Activated T-cell treated with anti-CD3 and anti-CD28 coated beads, Interleukin-2, amount 50 U/mL, for 4 hours (primary cell): ENCODE measurements at regions not wholly inside any gene's neighbourhood (a gene's known extent, or its start where the extent isn't known, plus 50 kb on each side); places are given as distances from the start of the nearest gene placed in this dataset.
"Not testable (repeated sequence)": the region's sequence is repeated elsewhere in the genome, so short reads cannot be mapped to it uniquely, and the experiment has no call there.

Source experiments
- ATAC-seq, 2 donors: fragments of 200-7000 bp; cut with Tn5 transposase; one replicate each; pipeline ENCODE4 v1.10.0; 2021
- DNase-seq: peaks from one replicate; pipeline ENCODE4 v3.0.0-alpha.2; 2020
- H3K27me3 Mint-ChIP-seq: one replicate; pipeline ENCODE4 v1.8.0; 2021; ENCODE audit warnings: low read depth, mixed read lengths
- H3K36me3 Mint-ChIP-seq: one replicate; pipeline ENCODE4 v1.8.0; 2022; ENCODE audit warnings: mixed read lengths; ENCODE audit not compliant: insufficient read depth
- H3K4me1 Mint-ChIP-seq: one replicate; pipeline ENCODE4 v1.8.0; 2021; ENCODE audit warnings: low read depth, mixed read lengths
- H3K4me3 Mint-ChIP-seq: one replicate; pipeline ENCODE4 v1.8.0; 2021; ENCODE audit warnings: mild to moderate bottlenecking, moderate library complexity, mixed read lengths
- H3K9me3 Mint-ChIP-seq: one replicate; pipeline ENCODE4 v1.8.0; 2021; ENCODE audit warnings: mixed read lengths

- Mint-ChIP-seq H3K27me3 (peaks cover 39% of the 10 kb centered on the region), H3K4me1 (peaks cover 4% of the 10 kb centered on the region), H3K9me3 (no peaks in the 10 kb centered on the region), H3K4me3 (no peak overlapping the region), H3K36me3 (no peaks in the 10 kb centered on the region)
- DNase-seq (no peak), ATAC-seq (no peak)
Measured at GRCh38 chr14:106347291-106347778, 821.0 kb downstream of the TMEM121 start.

GRCh38 chr14:106347890-106348755, 821.7 kb downstream of the TMEM121 start:
- Mint-ChIP-seq H3K4me1 (peaks cover 4% of the 10 kb centered on the region), H3K4me3 (no peak overlapping the region), H3K9me3 (no peaks in the 10 kb centered on the region), H3K27me3 (peaks cover 39% of the 10 kb centered on the region), H3K36me3 (no peaks in the 10 kb centered on the region)
- DNase-seq (no peak), ATAC-seq (no peak)

- H3K4me3 Mint-ChIP-seq, H3K9me3 Mint-ChIP-seq, H3K4me1 Mint-ChIP-seq, H3K36me3 Mint-ChIP-seq: not testable (repeated sequence)
- ATAC-seq, result peak; percentile 48 to 75
- DNase-seq, result peak; percentile 92
- H3K27me3 Mint-ChIP-seq, result peaks cover 46% of the 10 kb centered on the region
Measured at GRCh38 chr14:106348873-106349540, 822.6 kb downstream of the TMEM121 start.

- ATAC-seq, H3K9me3 Mint-ChIP-seq: not testable (repeated sequence)
Measured at GRCh38 chr14:106349678-106350457, 823.5 kb downstream of the TMEM121 start.

GRCh38 chr14:106355007-106355791, 828.8 kb downstream of the TMEM121 start:
- H3K27me3 Mint-ChIP-seq, result peaks cover 32% of the 10 kb centered on the region
- not testable (repeated sequence) for H3K4me3 Mint-ChIP-seq, ATAC-seq, H3K4me1 Mint-ChIP-seq, H3K36me3 Mint-ChIP-seq, H3K9me3 Mint-ChIP-seq, DNase-seq

More at GRCh38 chr14:106349678-106350457, 823.5 kb downstream of the TMEM121 start:
- H3K27me3 Mint-ChIP-seq, result peaks cover 51% of the 10 kb centered on the region
- not testable (repeated sequence) for H3K4me3 Mint-ChIP-seq, H3K4me1 Mint-ChIP-seq, H3K36me3 Mint-ChIP-seq, DNase-seq

DNA sequence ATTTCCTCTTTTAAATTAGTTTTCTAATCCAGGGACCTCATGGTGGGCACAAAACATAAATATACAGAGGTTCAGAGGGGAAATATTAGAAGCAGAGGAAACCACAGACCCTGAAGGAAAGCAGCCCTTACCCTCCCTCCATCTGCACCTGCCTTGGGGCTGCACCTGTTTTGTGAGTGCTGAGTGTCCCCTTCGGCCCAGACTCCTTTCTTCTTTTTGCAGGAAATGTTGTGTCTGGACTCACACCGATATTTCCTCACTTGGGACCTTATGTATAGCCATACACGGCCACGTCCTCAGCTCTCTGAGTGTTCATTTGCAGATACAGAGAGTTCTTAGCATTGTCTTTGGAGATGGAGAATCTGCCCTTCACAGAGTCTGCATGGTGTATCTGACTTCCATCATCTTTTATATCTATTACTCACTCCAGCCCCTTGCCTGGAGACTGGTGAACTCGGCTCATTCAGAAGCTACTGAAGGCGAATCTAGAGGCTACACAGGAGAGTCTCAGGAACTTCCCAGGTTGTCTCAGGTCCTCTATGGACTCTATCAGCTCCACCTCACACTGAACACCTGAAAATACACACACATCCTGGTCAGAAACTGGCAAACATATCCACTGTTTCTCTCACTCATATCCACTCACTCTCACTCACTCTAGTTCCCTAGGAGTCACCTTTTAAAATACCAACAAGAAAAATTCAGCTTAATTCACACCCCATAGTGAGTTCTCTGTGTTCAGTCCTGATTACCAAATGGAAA, 829.7 kb downstream of the TMEM121 start:
- peaks cover 32% of the 10 kb centered on the region for H3K27me3 Mint-ChIP-seq
- not testable (repeated sequence) for H3K4me3 Mint-ChIP-seq, H3K36me3 Mint-ChIP-seq, H3K4me1 Mint-ChIP-seq, ATAC-seq, DNase-seq, H3K9me3 Mint-ChIP-seq

DNA sequence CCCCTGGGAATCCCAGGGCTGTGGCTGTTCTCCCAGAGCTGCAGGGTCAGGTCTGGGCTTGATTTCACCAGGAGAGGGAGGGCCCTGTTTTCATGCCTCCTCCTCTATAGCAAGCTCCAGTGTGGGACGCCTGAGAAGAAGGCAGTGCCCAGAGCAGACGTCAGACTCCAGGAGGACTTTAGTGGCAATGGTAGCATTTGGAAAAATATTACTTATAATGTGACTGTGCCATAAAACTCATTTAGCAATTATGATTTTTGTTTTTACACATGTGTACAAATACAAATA, 830.2 kb downstream of the TMEM121 start:
- not testable (repeated sequence) for DNase-seq, H3K4me3 Mint-ChIP-seq, H3K4me1 Mint-ChIP-seq, ATAC-seq, H3K36me3 Mint-ChIP-seq, H3K9me3 Mint-ChIP-seq
- peaks cover 30% of the 10 kb centered on the region for H3K27me3 Mint-ChIP-seq

DNA sequence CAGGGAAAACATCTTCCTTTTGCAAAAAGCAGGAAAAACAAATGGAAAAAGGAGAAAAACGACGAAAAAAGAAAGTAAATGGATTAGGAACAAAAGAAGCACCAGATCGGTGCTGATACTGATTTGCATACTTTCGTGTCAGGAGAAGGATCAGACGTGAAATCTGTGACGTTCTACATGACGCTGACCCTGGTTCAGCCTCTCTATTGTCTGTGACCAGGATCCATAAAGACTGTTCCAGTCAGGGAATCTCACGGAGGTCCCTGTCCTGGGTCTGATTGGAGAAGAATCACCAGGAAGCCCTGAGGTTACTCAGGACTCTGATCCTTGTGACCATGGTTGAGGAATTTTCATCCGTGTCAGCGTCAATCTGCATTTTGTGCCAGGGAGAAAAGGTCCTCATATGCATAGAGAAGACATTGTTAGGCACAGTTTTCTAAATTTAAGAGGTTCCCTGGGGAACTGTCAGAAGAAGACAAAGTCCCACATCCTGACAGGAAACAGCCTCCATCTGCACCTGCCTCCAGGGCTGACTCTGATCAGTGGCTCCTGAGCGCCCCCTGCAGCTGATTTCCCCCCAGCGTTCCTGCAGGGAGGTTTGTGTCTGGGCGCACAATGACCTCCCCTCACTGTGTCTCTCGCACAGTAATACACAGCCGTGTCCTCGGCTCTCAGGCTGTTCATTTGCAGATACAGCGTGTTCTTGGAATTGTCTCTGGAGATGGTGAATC, 832.9 kb downstream of the TMEM121 start:
- H3K4me1 Mint-ChIP-seq, H3K9me3 Mint-ChIP-seq, H3K4me3 Mint-ChIP-seq, H3K36me3 Mint-ChIP-seq: not testable (repeated sequence)
- peak in 1 of 2 donors; percentile 43 for ATAC-seq
- DNase-seq, result peak; percentile 34
- peaks cover 19% of the 10 kb centered on the region for H3K27me3 Mint-ChIP-seq

DNA sequence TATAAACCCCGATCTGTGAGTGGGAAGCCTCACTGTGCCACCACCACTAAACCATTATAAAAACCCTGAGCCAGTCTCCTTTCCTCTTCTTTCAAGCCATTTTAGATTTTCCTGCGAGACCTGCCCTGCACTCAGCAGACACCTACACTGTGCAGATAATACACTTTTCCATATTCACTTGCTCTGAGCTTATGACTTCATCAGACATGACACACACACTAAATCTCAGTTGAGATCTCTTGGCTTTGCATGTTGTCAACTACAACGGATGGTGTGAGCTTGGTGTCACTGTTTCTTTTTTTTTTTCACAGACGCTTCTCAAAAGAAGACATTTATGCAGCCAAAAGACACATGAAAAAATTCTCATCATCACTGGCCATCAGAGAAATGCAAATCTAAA, 839.0 kb downstream of the TMEM121 start:
- not testable (repeated sequence) for H3K4me1 Mint-ChIP-seq, DNase-seq, ATAC-seq, H3K36me3 Mint-ChIP-seq, H3K9me3 Mint-ChIP-seq, H3K4me3 Mint-ChIP-seq
- H3K27me3 Mint-ChIP-seq, result peaks cover 12% of the 10 kb centered on the region

- ATAC-seq, result peak in 1 of 2 donors; percentile 85
- DNase-seq, result not testable (repeated sequence)
- peaks cover 12% of the 10 kb centered on the region for H3K27me3 Mint-ChIP-seq
Measured at GRCh38 chr14:106365894-106366293, 839.5 kb downstream of the TMEM121 start.

DNA sequence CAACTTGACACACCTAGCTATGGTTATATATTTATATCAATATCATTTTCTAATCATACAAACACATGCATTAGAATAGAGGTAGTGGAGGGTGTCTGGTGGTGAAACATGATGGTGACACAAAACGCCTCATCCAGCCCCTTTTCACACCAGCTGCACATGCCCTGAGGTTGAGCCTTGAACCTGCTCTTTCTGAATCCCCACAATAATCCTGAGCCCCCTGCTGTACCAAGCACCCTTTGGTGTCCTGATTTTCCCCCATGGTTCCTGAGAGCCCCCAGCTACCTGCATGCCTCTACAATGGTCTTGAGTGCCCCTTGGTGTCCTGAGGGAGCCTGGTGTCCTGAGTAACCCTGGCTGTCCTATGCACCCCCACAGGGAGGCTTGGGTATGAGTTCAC, 840.6 kb downstream of the TMEM121 start:
- not testable (repeated sequence) for H3K36me3 Mint-ChIP-seq, ATAC-seq, H3K4me1 Mint-ChIP-seq, DNase-seq, H3K4me3 Mint-ChIP-seq, H3K9me3 Mint-ChIP-seq
- peaks cover 14% of the 10 kb centered on the region for H3K27me3 Mint-ChIP-seq

More at GRCh38 chr14:106365894-106366293, 839.5 kb downstream of the TMEM121 start:
- not testable (repeated sequence) for H3K36me3 Mint-ChIP-seq, H3K4me1 Mint-ChIP-seq, H3K4me3 Mint-ChIP-seq, H3K9me3 Mint-ChIP-seq

DNA sequence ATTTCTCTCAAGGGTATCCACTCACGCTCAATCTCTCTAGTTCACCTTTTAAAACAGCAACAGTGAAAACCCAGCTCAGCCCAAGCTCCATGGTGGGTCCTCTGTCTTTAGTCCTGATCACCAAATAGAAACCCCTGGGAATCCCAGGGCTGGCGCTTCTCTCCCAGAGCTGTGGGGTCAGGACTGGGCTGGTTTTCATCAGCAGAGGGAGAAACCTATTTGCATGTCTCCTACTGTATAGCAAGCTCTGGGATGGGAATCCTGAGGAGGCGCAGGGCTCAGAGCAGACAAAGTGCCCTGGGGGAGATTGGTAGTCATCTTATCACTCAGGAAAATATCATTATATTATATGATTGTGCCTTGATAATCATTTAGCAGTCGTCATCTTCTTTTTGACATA, 843.1 kb downstream of the TMEM121 start:
- ATAC-seq, H3K9me3 Mint-ChIP-seq, DNase-seq, H3K4me3 Mint-ChIP-seq, H3K36me3 Mint-ChIP-seq: not testable (repeated sequence)
- Mint-ChIP-seq H3K4me1 (peaks cover 20% of the 10 kb centered on the region), H3K27me3 (peaks cover 23% of the 10 kb centered on the region)
